NCI-H2196 treated with DMSO at 0.1 percent for 48 hours (cell line): ENCODE measurements at regions not wholly inside any gene's neighbourhood (a gene's known extent, or its start where the extent isn't known, plus 50 kb on each side); places are given as distances from the start of the nearest gene placed in this dataset.

ENCODE experiments used
- DNase-seq: peaks from one replicate; lab custom pipeline; 2025; ENCODE audit not compliant: unreplicated experiment; lab: John Stamatoyannopoulos, UW

DNA sequence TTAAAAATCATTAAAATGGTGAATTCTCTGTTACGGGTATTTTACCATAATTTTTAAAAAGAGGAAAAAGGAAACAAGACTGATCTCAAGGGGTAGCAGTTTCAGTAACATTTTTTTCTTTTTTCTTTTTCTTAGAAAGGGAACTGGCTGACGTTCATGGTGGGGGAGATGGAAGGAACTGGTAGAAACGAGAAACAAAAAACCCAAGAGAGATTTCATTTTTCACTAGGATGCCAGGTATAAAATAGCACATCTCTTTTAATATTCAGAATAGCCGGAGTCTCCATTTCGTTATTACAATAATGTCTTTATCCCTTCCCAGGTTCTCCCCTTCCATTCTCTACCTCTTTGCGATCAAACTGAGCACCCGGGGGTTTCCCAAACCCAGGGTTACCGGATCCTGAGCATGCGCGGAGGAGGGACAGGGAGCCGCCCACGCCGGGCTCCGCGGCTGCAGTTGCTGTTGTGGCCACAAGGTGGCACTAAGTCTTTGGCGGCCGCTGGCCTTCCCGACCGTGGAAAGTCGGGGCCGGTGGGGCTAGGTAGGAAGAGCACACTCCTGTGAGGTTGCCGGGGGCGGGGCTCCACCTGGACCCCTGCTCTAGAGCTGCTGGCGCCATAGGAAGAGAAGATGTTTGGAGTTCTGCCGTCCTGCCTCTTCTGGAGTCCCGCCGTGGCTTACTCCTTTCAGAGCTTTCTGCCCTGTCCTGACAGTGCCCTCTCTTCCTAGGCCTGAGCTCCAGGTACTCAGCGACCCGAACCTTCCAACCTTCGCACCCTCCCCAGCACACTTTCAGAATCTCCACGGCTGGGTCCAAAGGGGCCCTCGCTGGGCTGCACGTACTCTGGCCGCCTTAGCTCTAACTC lies 146.8 kb downstream of the SH3BGRL2 start:
- no peak for DNase-seq

DNA sequence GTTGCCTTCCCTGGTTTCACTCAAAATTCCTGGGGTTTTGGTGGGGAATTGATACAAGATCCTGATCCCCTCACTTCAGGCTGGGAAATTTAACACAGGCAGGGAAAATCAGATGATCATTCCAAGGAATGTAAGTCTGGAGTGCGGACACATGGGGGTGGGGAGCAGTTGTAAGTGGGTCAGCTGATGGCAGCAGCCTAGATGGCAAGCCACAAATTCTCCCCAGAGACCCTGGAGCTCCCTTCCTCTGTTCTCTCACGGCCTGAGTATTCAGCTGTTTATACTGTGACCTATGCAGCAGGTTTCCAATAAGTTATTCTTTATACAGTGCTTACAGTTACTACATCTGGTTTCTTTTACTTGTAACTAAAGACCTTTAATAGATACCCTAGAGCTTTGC lies 144.9 kb downstream of the SH3BGRL2 start:
- no peak for DNase-seq

DNA sequence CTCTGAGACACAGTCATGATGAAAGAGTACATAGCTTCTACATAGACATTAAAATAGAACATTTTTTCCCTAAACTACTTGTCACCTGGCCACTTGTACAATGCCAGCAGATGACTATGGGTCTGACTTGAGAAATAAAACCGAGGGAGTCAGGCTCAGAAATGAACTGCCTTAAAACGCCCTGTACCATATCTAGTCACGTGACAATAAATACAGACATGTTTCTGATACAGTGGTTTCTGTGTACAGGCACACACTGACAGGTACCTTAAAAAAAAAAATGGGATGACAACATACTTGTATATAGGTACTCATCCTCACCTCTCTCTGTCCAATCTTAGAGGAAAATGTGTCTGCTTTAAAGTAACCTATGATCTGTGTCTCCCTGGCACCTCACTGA lies 144.1 kb downstream of the SH3BGRL2 start:
- DNase-seq, result no peak

DNA sequence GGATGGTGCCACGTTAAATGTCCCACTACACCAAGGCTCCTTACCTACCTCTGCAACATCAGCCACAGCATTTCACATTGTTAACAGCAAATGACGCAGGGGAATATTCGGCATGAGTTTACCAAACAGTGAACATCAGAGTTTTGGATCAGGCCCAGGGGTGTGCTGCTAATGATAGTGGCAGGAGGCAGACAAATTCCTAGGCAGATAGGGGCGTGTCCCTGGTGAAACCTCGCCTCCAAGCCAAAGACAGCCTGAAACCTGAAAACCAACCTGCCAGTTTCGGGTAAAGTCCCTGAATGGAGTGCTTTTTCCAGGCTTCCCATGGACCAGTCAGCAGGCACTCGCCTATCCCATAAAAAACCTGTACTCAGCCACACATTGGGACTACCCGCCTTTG lies 133.6 kb downstream of the SH3BGRL2 start:
- DNase-seq, result no peak

DNA sequence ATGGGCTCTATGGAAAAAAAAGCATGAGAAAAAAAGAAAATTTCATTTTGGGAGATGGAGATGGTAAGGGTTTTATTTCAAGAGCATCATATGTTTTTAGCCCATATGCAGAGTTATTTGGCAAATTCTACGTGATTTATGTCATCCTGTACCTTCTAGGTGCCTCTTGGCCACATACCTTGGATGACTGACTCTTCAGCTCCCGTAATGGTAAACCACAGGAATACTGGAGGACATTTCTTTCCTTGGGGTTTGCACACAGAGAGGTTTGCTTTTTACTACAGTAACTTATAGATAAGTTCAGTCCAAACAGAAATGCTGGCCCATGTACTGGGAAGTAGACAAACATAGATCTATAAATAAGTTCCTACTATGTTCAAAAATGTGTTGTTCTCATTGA lies 132.2 kb downstream of the SH3BGRL2 start:
- DNase-seq, result no peak

DNA sequence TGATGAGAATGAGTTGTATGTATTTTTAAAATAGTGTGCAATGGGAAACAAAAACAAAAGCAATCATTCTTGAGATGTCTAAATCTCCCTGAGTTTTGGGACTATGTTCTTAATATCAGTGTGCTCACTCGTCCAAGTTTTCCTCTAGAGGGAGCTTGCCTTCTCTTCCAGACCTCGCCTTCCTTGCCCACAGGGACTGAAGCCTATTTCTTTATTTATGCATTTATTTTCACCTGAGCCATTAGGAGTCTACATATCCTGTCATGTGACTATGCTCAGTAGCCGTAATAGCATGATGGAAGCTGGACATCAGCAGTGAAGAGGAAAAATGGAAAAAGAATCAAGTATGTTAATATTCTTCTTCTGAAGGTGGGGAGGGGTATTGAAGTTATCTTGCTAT lies 131.2 kb downstream of the SH3BGRL2 start:
- no peak for DNase-seq

DNA sequence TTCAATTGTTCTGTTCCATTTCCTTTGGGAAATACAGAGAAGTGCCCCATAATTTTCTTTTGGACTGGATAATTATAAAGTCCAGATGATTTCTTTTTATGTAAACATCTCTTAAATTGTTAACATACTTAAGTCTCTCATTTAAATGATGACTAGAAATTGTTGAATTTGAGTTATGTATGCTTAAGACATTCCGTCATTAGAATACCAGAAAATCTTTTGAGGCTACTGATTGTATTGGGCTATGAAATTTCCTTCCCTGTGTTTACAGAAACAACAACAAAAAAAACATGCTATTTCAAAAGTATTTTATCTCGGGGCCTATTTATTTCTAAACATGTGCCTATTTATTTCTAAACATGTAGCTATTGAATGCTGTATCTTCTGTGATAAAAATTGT lies 125.4 kb downstream of the SH3BGRL2 start:
- DNase-seq, result no peak

DNA sequence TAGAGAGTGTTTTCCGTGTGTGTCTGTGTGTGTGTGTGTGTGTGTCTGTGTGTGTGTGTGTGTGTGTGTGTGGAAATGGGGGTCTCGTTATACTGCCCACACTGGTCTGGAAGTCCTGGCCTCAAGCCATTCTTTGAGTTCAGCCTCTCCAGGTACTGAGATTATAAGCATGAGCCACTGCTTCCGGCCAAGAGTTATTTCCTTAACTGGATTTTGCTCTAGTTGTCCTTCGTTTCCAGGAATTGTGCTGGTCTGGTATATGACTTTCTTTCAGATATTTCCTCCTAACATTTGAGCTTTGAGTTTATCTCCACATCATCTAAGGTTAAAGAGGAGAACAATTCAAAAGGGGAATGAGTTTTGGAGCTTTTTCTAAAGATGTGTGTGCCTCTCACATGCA lies 124.8 kb downstream of the SH3BGRL2 start:
- no peak for DNase-seq
